B cell (primary cell): ENCODE measurements at regions not wholly inside any gene's neighbourhood (a gene's known extent, or its start where the extent isn't known, plus 50 kb on each side); places are given as distances from the start of the nearest gene placed in this dataset.

Experiments
- EZH2 ChIP-seq: IDR thresholded peaks from 2 replicates; pipeline ENCODE4 v1.6.1; 2012; ENCODE audit warnings: borderline replicate concordance, low read depth, mild to moderate bottlenecking, moderate library complexity, low read length; ENCODE audit not compliant: insufficient read depth, poor library complexity, severe bottlenecking
- TF ChIP-seq, protein P1 (sequence below): fragments of 200-600 bp; IDR thresholded peaks from one replicate; pipeline ENCODE4 v1.8.0; 2022; ENCODE audit warnings: antibody characterized with exemption, mild to moderate bottlenecking

DNA sequence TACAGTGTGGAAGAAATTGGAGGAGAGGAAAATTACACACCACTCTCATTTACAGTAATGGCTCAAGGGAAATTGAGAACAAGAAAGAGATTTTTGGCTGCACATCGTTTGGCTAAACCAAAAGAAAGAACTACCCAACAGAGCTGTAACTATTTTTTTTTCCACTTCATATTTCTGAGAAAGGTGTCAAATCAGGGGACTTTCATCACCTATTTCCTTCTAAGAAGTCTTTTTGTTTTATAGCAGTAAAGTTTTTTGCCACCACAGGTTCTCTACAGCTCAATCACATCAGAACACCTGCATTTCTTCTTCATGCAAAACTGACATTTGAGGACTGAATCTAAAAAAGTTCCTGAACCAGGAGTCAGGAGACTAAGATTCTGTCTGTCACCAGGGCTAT, 57.5 kb upstream of the TNIP3 start:
- TF ChIP-seq, protein P1, sequence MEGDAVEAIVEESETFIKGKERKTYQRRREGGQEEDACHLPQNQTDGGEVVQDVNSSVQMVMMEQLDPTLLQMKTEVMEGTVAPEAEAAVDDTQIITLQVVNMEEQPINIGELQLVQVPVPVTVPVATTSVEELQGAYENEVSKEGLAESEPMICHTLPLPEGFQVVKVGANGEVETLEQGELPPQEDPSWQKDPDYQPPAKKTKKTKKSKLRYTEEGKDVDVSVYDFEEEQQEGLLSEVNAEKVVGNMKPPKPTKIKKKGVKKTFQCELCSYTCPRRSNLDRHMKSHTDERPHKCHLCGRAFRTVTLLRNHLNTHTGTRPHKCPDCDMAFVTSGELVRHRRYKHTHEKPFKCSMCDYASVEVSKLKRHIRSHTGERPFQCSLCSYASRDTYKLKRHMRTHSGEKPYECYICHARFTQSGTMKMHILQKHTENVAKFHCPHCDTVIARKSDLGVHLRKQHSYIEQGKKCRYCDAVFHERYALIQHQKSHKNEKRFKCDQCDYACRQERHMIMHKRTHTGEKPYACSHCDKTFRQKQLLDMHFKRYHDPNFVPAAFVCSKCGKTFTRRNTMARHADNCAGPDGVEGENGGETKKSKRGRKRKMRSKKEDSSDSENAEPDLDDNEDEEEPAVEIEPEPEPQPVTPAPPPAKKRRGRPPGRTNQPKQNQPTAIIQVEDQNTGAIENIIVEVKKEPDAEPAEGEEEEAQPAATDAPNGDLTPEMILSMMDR: no peak
- TF ChIP-seq EZH2: no peak
